Ecto neural progenitor cell (in vitro differentiated cells): ENCODE measurements at regions not wholly inside any gene's neighbourhood (a gene's known extent, or its start where the extent isn't known, plus 50 kb on each side); places are given as distances from the start of the nearest gene placed in this dataset.
"Not testable (repeated sequence)": the region's sequence is repeated elsewhere in the genome, so short reads cannot be mapped to it uniquely, and the experiment has no call there.

Experiments
- DNase-seq: peaks from one replicate; pipeline ENCODE4 v3.0.0-alpha.2; 2018; ENCODE audit warnings: low spot score

- DNase-seq, result no peak
Measured at GRCh38 chr6:18527836-18528743, 140.9 kb downstream of the RNF144B start.

- no peak for DNase-seq
Measured at GRCh38 chr6:18530201-18530600, 143.1 kb downstream of the RNF144B start.

GRCh38 chr6:18532139-18532538, 145.0 kb downstream of the RNF144B start:
- no peak for DNase-seq

- DNase-seq, result no peak
Measured at GRCh38 chr6:18533793-18534192, 146.6 kb downstream of the RNF144B start.

GRCh38 chr6:18536591-18537055, 149.5 kb downstream of the RNF144B start:
- no peak for DNase-seq

GRCh38 chr6:18538315-18538714, 151.2 kb downstream of the RNF144B start:
- DNase-seq, result no peak

GRCh38 chr6:18543051-18543450, 155.9 kb downstream of the RNF144B start:
- no peak for DNase-seq

- DNase-seq, result not testable (repeated sequence)
Measured at GRCh38 chr6:18545142-18545541, 158.0 kb downstream of the RNF144B start.

- no peak for DNase-seq
Measured at GRCh38 chr6:18545726-18546125, 158.6 kb downstream of the RNF144B start.

GRCh38 chr6:18550119-18550518, 163.0 kb downstream of the RNF144B start:
- no peak for DNase-seq

- no peak for DNase-seq
Measured at GRCh38 chr6:18551228-18551627, 164.1 kb downstream of the RNF144B start.

- no peak for DNase-seq
Measured at GRCh38 chr6:18555750-18556149, 168.6 kb downstream of the RNF144B start.

- DNase-seq, result no peak
Measured at GRCh38 chr6:18561037-18561750, 174.0 kb downstream of the RNF144B start.

GRCh38 chr6:18562726-18563125, 175.6 kb downstream of the RNF144B start:
- DNase-seq, result no peak

GRCh38 chr6:18564775-18565174, 177.6 kb downstream of the RNF144B start:
- no peak for DNase-seq

- DNase-seq, result no peak
Measured at GRCh38 chr6:18565231-18565630, 178.1 kb downstream of the RNF144B start.

- no peak for DNase-seq
Measured at GRCh38 chr6:18567380-18567779, 180.2 kb downstream of the RNF144B start.

- DNase-seq, result no peak
Measured at GRCh38 chr6:18577491-18577890, 190.3 kb downstream of the RNF144B start.

- no peak for DNase-seq
Measured at GRCh38 chr6:18579166-18579565, 192.0 kb downstream of the RNF144B start.

- no peak for DNase-seq
Measured at GRCh38 chr6:18579869-18580268, 192.7 kb downstream of the RNF144B start.

GRCh38 chr6:18584372-18584771, 197.2 kb downstream of the RNF144B start:
- no peak for DNase-seq

GRCh38 chr6:18585032-18585573, 198.0 kb downstream of the RNF144B start:
- no peak for DNase-seq

- no peak for DNase-seq
Measured at GRCh38 chr6:18586133-18586532, 199.0 kb downstream of the RNF144B start.
